BE2C (cell line): ENCODE measurements at regions not wholly inside any gene's neighbourhood (a gene's known extent, or its start where the extent isn't known, plus 50 kb on each side); places are given as distances from the start of the nearest gene placed in this dataset.

Experiments
- DNase-seq: peaks from one replicate; pipeline ENCODE4 v3.0.0-alpha.2; 2020
- H3K27me3 ChIP-seq: fragments of 250-450 bp; sonication (Bioruptor Pico); 2 replicates; pipeline ENCODE4 v1.5.1; 2020; ENCODE audit warnings: mild to moderate bottlenecking
- H3K36me3 ChIP-seq: fragments of 250-450 bp; sonication (Bioruptor Pico); 2 replicates; pipeline ENCODE4 v1.5.1; 2020; ENCODE audit warnings: mild to moderate bottlenecking
- H3K4me1 ChIP-seq: fragments of 250-450 bp; sonication (Bioruptor Pico); 2 replicates; pipeline ENCODE4 v1.5.1; 2020
- H3K4me3 ChIP-seq: 2 replicates; pipeline ENCODE4 v1.5.1; 2011; ENCODE audit warnings: low read depth, low read length
- H3K9me3 ChIP-seq: fragments of 250-450 bp; sonication (Bioruptor Pico); 2 replicates; pipeline ENCODE4 v1.5.1; 2020
- TF ChIP-seq, protein P1 (sequence below): IDR thresholded peaks from 2 replicates; pipeline ENCODE4 v1.5.1; 2012; ENCODE audit warnings: mild to moderate bottlenecking, low read depth, low read length

DNA sequence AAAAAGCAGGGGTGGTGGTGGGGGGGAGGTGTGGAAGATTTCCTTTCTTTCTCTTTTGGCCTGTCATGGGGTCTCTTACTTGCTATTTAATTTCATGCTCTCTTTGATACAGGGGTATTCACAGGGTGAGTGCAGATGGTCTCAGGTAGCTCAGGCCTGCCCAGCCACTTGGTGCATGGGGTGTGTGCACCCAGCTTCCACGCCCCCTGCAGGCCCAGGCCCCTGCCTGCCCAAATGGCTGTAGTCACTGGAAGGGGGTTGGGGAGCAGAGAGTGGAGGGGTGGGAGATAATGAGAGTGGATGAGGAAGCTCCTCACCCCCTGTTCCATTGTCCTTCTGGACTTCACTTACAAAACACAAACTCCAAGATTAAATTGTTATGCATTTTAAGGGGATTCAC, 133.6 kb upstream of the SGK1 start:
- Histone ChIP-seq H3K4me1 (peaks cover 5% of the 10 kb centered on the region; the same call in 1 of the 2 replicates), H3K27me3 (no peaks in the 10 kb centered on the region), H3K36me3 (no peaks in the 10 kb centered on the region), H3K9me3 (no peaks in the 10 kb centered on the region), H3K4me3 (no peak overlapping the region)
- TF ChIP-seq, protein P1, sequence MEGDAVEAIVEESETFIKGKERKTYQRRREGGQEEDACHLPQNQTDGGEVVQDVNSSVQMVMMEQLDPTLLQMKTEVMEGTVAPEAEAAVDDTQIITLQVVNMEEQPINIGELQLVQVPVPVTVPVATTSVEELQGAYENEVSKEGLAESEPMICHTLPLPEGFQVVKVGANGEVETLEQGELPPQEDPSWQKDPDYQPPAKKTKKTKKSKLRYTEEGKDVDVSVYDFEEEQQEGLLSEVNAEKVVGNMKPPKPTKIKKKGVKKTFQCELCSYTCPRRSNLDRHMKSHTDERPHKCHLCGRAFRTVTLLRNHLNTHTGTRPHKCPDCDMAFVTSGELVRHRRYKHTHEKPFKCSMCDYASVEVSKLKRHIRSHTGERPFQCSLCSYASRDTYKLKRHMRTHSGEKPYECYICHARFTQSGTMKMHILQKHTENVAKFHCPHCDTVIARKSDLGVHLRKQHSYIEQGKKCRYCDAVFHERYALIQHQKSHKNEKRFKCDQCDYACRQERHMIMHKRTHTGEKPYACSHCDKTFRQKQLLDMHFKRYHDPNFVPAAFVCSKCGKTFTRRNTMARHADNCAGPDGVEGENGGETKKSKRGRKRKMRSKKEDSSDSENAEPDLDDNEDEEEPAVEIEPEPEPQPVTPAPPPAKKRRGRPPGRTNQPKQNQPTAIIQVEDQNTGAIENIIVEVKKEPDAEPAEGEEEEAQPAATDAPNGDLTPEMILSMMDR: no peak
- DNase-seq: no peak

DNA sequence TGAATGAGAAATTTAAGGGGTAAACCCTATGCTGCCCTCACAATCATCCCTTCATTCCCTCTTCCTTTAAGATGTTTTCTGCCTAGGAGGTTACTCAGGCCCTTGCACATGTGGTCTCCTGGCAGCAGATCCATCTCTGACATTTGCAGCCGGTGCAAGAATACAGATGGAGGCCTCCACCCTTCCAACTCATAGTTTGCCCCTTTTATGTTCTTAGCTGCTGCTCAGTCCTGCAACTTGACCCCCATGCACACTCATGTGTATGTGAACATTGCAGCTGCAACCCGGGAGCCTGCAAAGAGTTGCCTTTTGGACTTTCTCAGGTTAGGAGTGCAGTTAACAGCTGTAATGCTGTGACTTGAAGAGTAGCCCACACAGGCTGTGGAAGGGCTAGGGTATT, 131.9 kb upstream of the SGK1 start:
- no peaks in the 10 kb centered on the region for H3K9me3 ChIP-seq
- no peaks in the 10 kb centered on the region for H3K27me3 ChIP-seq
- H3K4me1 ChIP-seq: peaks cover 5% of the 10 kb centered on the region; the same call in 1 of the 2 replicates
- no peak for DNase-seq
- no peaks in the 10 kb centered on the region for H3K36me3 ChIP-seq
- no peak overlapping the region for H3K4me3 ChIP-seq
- TF ChIP-seq, protein P1: no peak

DNA sequence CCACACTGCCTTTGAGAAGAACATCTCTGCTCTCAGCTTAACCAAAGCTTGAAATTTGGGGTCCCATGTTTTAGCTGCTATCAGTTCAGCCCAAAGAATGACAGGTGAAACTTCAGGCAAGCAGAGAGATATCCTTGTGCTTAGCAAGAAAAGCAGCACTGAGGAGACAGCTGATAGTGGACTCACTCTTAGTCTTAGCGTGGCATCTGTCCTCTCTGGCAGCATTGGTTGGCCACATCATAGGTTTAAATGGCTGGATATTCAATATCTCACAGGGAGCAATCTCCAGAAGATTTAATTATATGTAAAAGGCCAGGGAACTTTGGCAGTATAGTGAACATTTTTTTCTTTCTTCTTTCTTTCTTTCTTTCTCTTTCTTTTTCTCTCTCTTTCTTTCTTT, 131.1 kb upstream of the SGK1 start:
- TF ChIP-seq, protein P1: no peak
- Histone ChIP-seq H3K9me3 (no peaks in the 10 kb centered on the region), H3K27me3 (no peaks in the 10 kb centered on the region), H3K36me3 (no peaks in the 10 kb centered on the region), H3K4me1 (peaks cover 5% of the 10 kb centered on the region; the same call in 1 of the 2 replicates), H3K4me3 (no peak overlapping the region)
- no peak for DNase-seq

DNA sequence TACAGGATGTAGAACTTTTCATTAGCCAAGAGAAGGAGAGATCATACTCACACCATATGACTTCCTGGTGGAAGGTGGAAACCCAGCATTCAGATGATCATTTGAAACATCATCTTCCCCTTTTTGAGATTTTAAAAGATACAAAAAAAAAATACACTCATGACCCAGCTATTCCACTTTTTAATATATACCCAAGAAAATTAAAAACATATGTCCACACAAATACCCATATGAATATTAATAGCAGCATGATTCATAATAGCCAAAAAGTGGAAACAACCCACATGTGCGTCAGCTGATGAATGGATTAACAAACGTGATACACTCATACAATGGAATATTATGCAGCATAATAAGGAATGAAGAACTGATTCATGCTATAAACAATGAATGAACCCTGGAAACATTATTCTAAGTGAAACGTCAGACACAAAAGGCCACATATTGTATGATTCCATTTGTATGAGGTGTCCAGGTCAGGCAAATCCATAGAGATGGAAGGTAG, 130.0 kb upstream of the SGK1 start:
- H3K4me3 ChIP-seq: no peak overlapping the region
- H3K27me3 ChIP-seq: no peaks in the 10 kb centered on the region
- TF ChIP-seq, protein P1: no peak
- peaks cover 5% of the 10 kb centered on the region; the same call in 1 of the 2 replicates for H3K4me1 ChIP-seq
- no peaks in the 10 kb centered on the region for H3K9me3 ChIP-seq
- no peaks in the 10 kb centered on the region for H3K36me3 ChIP-seq
- DNase-seq: no peak

DNA sequence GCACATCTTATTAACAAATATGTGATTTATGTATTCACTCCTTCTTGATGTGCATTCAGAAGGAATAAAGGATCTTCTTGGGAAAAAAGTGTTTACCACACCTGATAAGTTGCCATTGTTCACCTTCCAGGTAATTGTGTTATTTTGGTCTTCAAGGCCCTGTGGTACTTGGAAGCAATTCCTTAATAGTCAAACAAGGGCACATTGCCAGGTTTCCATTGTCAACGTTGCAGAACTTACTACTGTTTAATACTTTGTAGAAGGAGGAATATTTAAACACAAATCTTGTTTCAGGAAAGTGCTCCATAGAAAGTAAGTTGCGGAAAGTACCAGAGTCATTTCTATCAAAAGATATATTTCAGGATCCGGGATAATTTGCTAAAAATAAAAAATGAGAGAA, 129.5 kb upstream of the SGK1 start:
- DNase-seq: no peak
- Histone ChIP-seq H3K4me3 (no peak overlapping the region), H3K9me3 (no peaks in the 10 kb centered on the region), H3K4me1 (peaks cover 5% of the 10 kb centered on the region; the same call in 1 of the 2 replicates), H3K36me3 (no peaks in the 10 kb centered on the region), H3K27me3 (no peaks in the 10 kb centered on the region)
- TF ChIP-seq, protein P1: no peak

DNA sequence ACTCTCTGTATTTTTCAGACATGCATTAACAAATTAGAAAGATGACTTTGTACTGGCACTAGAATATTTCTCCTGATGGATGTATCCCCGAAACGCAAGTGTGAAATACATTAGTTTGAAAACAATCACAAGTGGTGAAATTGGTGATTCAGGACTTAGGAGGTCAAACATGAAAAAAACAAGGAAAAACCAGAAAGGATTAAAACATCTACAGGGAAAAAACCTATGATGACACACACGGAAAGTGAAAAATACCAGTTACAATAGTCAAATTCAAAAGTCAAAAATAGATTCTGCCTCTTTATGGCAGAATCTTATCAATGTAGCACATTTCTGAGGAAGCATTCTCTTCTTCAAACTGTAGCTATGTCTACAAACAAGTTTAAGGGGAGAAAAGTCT, 129.0 kb upstream of the SGK1 start:
- H3K4me3 ChIP-seq: no peak overlapping the region
- no peaks in the 10 kb centered on the region for H3K36me3 ChIP-seq

More for the DNA sequence above, 129.0 kb upstream of the SGK1 start:
- no peak for DNase-seq
- H3K27me3 ChIP-seq: no peaks in the 10 kb centered on the region
- no peaks in the 10 kb centered on the region for H3K9me3 ChIP-seq
- peaks cover 5% of the 10 kb centered on the region; the same call in 1 of the 2 replicates for H3K4me1 ChIP-seq
- TF ChIP-seq, protein P1: no peak
